ENCODE measurements at regions not wholly inside any gene's neighbourhood (a gene's known extent, or its start where the extent isn't known, plus 50 kb on each side); places are given as distances from the start of the nearest gene placed in this dataset.
"Not testable (repeated sequence)": the region's sequence is repeated elsewhere in the genome, so short reads cannot be mapped to it uniquely, and the experiment has no call there.

GRCh38 chr2:208725280-208725679 is 318.7 kb downstream of the PTH2R start:
- ChIA-PET CTCF (no interaction called here), POLR2A (no interaction called here)
- no peak for DNase-seq (ENCODE audit: extremely low spot score)
- TF ChIP-seq SUZ12 (IDR thresholded peaks at IDR 0.05) (no peak), LEF1 (IDR thresholded peaks at IDR 0.05; ENCODE audit: borderline replicate concordance) (no peak)

- ChIA-PET POLR2A (no interaction called here), CTCF (no interaction called here)
- TF ChIP-seq FOXK2 (IDR thresholded peaks at IDR 0.05) (no peak), TARDBP (IDR thresholded peaks at IDR 0.05) (no peak), ZNF384 (IDR thresholded peaks at IDR 0.05) (no peak), ARNT (IDR thresholded peaks at IDR 0.05) (no peak), PKNOX1 (IDR thresholded peaks at IDR 0.05) (no peak), LEF1 (IDR thresholded peaks at IDR 0.05; ENCODE audit: borderline replicate concordance) (no peak), BHLHE40 (IDR thresholded peaks at IDR 0.05; ENCODE audit: borderline replicate concordance) (no peak)
- no peak for DNase-seq (ENCODE audit: extremely low spot score)
Measured at GRCh38 chr2:208726242-208726641, 319.6 kb downstream of the PTH2R start.

GRCh38 chr2:208751663-208752415 is 345.2 kb downstream of the PTH2R start:
- DNase-seq (ENCODE audit: extremely low spot score); POLR2A ChIA-PET; CTCF ChIA-PET: not testable (repeated sequence)

- CTCF ChIA-PET = no interaction called here
Measured at GRCh38 chr2:208757364-208757763, 350.8 kb downstream of the PTH2R start.

GRCh38 chr2:208773074-208773473 is 366.5 kb downstream of the PTH2R start:
- POLR2A ChIA-PET; CTCF ChIA-PET; DNase-seq (ENCODE audit: extremely low spot score): not testable (repeated sequence)

More at GRCh38 chr2:208757364-208757763, 350.8 kb downstream of the PTH2R start:
- no peak for DNase-seq (ENCODE audit: extremely low spot score)
- POLR2A ChIA-PET = no interaction called here
- no peak for TF ChIP-seq LEF1 (IDR thresholded peaks at IDR 0.05; ENCODE audit: borderline replicate concordance)
- TF ChIP-seq HDGF (IDR thresholded peaks at IDR 0.05; ENCODE audit: borderline replicate concordance) = no peak
- no peak for TF ChIP-seq TARDBP (IDR thresholded peaks at IDR 0.05)
- no peak for TF ChIP-seq PKNOX1 (IDR thresholded peaks at IDR 0.05)
- no peak for TF ChIP-seq NFRKB (IDR thresholded peaks at IDR 0.05)
- TF ChIP-seq BHLHE40 (IDR thresholded peaks at IDR 0.05; ENCODE audit: borderline replicate concordance) = no peak
- TF ChIP-seq ARNT (IDR thresholded peaks at IDR 0.05) = no peak
- no peak for TF ChIP-seq SUZ12 (IDR thresholded peaks at IDR 0.05)
- TF ChIP-seq SP1 (IDR thresholded peaks at IDR 0.05) = no peak
- no peak for TF ChIP-seq FOXK2 (IDR thresholded peaks at IDR 0.05)
- no peak for TF ChIP-seq ELF4 (IDR thresholded peaks at IDR 0.05)
- TF ChIP-seq CTBP1 (IDR thresholded peaks at IDR 0.05; ENCODE audit: borderline replicate concordance) = no peak
- no peak for TF ChIP-seq L3MBTL2 (conservative IDR thresholded peaks at IDR 0.05)
- TF ChIP-seq ZNF384 (IDR thresholded peaks at IDR 0.05) = no peak
- no peak for TF ChIP-seq FOXM1 (IDR thresholded peaks at IDR 0.05; ENCODE audit: borderline replicate concordance)
- TF ChIP-seq FOXA1 (IDR thresholded peaks at IDR 0.05) = no peak

- DNase-seq (ENCODE audit: extremely low spot score) = no peak
- TF ChIP-seq ZNF384 (IDR thresholded peaks at IDR 0.05) (no peak), FOXA1 (IDR thresholded peaks at IDR 0.05) (no peak), PKNOX1 (IDR thresholded peaks at IDR 0.05) (no peak), BHLHE40 (IDR thresholded peaks at IDR 0.05; ENCODE audit: borderline replicate concordance) (no peak), L3MBTL2 (conservative IDR thresholded peaks at IDR 0.05) (no peak), TARDBP (IDR thresholded peaks at IDR 0.05) (no peak), HDGF (IDR thresholded peaks at IDR 0.05; ENCODE audit: borderline replicate concordance) (no peak), SP1 (IDR thresholded peaks at IDR 0.05) (no peak), LEF1 (IDR thresholded peaks at IDR 0.05; ENCODE audit: borderline replicate concordance) (no peak), ELF4 (IDR thresholded peaks at IDR 0.05) (no peak), FOXK2 (IDR thresholded peaks at IDR 0.05) (no peak), CTBP1 (IDR thresholded peaks at IDR 0.05; ENCODE audit: borderline replicate concordance) (no peak), ARNT (IDR thresholded peaks at IDR 0.05) (no peak), SUZ12 (IDR thresholded peaks at IDR 0.05) (no peak), NFRKB (IDR thresholded peaks at IDR 0.05) (no peak), FOXM1 (IDR thresholded peaks at IDR 0.05; ENCODE audit: borderline replicate concordance) (no peak)
- ChIA-PET POLR2A (no interaction called here), CTCF (interaction anchor here (0.6 kb wide), 1 partner anchor 287 kb away, joined by 4 read pairs; no protein-coding TSS in a partner anchor)
Measured at GRCh38 chr2:208781166-208781565, 374.6 kb downstream of the PTH2R start.

GRCh38 chr2:208782097-208782496 is 375.5 kb downstream of the PTH2R start:
- no peak for TF ChIP-seq FOXA1 (IDR thresholded peaks at IDR 0.05)
- TF ChIP-seq BHLHE40 (IDR thresholded peaks at IDR 0.05; ENCODE audit: borderline replicate concordance) = no peak
- no peak for TF ChIP-seq SP1 (IDR thresholded peaks at IDR 0.05)
- no peak for TF ChIP-seq ELF4 (IDR thresholded peaks at IDR 0.05)
- TF ChIP-seq ARNT (IDR thresholded peaks at IDR 0.05) = no peak
- TF ChIP-seq FOXM1 (IDR thresholded peaks at IDR 0.05; ENCODE audit: borderline replicate concordance) = no peak
- TF ChIP-seq FOXK2 (IDR thresholded peaks at IDR 0.05) = no peak
- no peak for TF ChIP-seq LEF1 (IDR thresholded peaks at IDR 0.05; ENCODE audit: borderline replicate concordance)
- TF ChIP-seq ZNF384 (IDR thresholded peaks at IDR 0.05) = no peak
- TF ChIP-seq PKNOX1 (IDR thresholded peaks at IDR 0.05) = no peak
- TF ChIP-seq CTBP1 (IDR thresholded peaks at IDR 0.05; ENCODE audit: borderline replicate concordance) = no peak
- no peak for TF ChIP-seq SUZ12 (IDR thresholded peaks at IDR 0.05)
- no peak for TF ChIP-seq NFRKB (IDR thresholded peaks at IDR 0.05)
- no peak for TF ChIP-seq L3MBTL2 (conservative IDR thresholded peaks at IDR 0.05)
- no peak for TF ChIP-seq TARDBP (IDR thresholded peaks at IDR 0.05)
- TF ChIP-seq HDGF (IDR thresholded peaks at IDR 0.05; ENCODE audit: borderline replicate concordance) = no peak
- POLR2A ChIA-PET = no interaction called here
- CTCF ChIA-PET = no interaction called here
- no peak for DNase-seq (ENCODE audit: extremely low spot score)
